ENCODE measurements at regions not wholly inside any gene's neighbourhood (a gene's known extent, or its start where the extent isn't known, plus 50 kb on each side); places are given as distances from the start of the nearest gene placed in this dataset.
"Not testable (repeated sequence)": the region's sequence is repeated elsewhere in the genome, so short reads cannot be mapped to it uniquely, and the experiment has no call there.

DNA sequence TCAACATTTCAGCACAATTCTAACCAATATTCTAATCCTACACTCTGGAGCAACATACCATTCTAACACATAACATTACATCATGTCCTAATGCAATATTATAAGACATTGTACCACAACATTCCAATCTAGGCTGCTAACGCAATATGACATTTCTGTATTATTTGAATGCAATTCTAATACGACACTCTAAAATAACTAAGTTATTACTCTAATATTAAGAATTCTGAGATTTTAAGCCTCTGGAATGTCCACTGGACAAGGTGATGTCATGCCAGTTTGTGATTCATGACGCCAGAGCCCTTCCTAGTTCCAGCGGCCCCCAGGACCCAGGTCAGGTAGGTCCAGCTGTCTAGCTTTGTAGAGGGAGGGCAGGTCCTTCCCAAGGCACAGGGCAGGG, 69.7 kb upstream of the SIRPA start:
- DNase-seq, result no peak

DNA sequence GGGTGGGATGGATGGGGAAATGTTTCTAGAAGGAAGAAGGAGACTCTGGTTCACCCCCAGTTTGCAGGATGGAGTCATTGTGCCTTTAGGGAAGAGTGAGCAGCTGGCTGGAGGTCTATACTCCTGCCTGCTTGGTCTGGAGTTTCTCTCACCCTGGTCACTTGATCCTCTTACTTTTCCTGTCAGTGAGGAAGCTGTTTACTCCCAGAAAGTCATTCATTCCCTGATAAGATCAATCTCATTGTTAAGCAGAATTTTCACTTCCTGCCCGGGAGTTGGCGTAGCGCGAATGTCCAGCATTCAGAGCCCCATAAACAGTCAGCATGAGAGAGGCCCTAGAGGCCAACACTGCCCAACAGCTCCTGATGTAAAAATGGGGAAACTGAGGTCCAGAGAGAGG, 70.4 kb upstream of the SIRPA start:
- no peak for DNase-seq

DNA sequence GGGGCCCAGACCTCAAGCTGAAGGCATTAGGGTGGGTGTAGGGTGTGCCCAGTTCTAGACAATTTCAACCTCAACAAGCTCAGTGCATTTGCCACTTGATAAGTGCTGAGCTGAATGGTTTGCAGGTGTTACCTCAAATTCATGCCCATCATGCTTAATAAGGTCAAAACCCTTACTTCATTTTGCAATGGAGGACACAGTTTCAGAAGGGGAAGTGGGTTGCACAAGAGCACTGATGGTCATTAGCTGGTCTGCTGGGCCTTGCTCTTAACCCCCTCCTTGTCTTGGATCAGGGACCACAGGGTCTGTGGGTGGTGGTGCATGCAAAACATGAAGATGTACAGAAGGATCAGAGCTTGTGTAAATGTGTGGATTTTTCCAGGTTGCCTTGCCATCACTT, 71.0 kb upstream of the SIRPA start:
- DNase-seq, result no peak

DNA sequence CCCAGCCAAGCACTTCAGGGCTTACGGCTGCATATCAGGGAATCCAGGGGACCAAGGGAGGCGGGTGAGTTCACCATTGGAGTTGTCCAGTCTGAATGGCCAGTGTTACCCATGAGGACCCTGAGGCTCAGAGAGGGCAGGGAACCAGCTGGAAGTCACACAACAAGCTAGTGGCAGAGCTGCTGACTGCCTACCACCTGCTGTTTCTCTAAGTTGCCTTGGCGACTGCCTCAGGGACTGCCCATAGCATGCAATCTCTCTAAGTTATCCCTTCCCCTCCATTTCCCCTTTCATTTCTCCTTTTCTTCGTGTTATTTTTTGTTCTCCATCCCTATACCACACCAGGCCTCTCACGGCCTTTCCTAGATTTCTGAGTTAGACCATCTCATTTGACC, 71.8 kb upstream of the SIRPA start:
- no peak for DNase-seq

DNA sequence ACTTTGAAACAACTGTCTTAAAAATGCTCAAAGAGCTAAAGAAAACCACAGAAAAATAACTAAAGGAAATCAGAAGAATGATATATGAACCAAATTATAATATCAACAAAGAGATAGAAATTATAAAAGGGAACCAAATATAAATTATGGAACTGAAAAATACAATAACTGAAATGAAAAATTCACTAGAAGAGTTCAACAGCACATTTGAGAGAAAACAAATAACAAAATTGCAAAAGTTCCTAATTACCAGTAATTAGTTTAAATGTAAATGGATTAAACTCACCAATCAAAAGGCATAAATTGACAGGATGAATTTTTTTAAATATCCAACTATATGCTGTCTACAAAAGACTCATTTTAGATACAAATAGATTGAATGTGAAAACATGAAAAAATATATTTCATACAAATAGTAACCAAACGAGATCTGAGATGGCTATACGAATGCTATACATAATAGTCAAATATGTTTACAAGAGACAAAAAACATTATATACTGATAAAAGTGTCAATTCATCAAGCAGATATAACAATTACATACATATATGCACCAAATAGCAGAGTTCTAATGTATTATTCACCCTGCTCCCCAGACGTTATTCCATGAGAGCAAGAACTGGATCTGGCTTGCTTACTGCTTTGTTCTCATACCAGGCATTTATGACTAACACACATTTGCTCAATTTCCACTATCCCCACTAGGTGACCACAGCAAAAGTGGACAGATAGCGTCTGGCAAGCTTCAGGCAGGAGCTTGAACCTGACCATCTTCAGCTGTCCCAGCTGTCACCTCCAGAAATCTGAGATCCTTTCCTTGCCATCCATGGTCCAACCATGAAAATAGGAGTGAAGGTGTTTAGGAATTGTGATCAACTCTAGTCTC, 72.4 kb upstream of the SIRPA start:
- no peak for DNase-seq

DNA sequence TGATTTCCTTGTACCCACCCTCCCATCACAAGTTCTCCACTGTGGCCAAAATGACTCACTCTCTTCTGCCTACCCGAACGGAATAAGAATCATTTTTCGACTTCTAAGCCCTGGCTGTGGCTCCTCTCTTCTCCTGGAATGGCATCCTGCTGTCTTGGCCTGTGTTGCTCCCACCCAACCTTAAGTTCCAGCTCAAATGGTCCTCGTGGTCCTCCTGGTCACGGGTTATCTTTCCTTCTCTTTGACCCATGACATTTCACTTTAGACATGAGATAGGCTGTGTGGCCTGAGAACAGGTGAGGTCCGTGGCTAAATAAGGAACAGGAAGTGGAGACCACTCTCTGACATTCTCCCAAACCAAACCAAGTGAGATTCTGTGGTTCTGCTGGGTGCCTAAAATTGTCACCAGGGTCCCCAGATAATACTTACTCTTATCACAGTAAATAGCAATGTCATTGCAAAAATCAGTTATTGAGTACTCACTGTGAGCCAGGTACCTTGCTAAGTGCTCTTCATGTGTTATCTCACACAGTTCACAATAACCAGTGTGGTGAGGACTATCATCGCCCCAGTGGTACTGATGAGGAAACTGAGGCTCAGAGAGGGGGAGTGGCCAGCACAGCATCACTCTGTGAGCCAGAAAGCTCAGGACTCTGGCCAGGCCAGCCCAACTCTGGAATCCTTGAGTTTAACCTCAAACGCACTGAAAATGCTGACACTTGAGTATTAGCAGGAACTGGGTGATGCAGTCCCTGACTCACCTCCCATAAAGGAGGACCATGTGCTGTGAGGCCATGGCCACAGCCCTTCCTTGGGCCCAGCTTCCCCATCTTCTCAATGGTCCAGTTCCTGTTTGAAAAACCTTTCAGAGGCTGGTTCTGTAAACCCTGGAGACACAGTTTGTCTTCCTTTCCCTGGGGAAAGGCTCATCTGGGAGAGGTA, 74.8 kb upstream of the SIRPA start:
- DNase-seq, result no peak

DNA sequence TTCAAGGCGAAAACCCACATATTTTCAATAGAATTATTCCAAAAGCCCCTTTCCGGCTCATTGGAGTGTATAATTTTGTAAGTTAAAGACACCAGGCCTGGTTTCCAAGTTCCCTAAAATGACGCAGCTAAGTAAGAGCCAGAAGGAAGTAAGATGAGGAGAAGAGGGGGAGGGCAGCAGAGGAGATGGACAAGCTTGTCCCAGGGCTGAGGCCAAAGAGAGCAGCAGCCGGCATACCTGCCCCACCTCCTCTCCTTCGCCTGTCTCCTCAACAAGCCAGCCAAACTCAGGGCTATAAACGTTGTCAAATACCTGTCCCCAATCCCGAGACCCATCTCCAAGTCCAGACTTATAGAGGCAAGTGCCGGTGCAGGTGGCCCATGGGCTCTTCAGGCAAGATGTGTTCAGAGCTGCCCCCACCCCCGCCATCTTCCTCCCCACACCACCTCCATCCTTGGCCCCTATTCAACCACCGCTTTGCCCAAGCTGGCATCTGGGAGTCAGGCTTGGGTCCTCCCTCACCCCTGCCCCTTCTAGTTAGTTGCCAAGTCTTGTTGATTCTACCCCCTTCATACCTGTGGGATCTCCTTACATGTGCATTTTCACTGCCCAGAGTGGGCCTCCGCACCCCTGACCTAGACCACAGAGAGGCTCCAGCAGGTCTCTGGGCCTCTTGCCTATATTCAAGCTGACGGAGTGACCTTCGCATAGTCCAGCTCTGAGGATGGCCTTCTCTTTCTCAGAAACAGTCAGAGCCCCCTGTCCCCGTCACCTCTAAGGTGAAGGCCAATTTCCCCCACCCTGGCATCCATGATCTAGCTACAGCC, 75.7 kb upstream of the SIRPA start:
- DNase-seq, result no peak

DNA sequence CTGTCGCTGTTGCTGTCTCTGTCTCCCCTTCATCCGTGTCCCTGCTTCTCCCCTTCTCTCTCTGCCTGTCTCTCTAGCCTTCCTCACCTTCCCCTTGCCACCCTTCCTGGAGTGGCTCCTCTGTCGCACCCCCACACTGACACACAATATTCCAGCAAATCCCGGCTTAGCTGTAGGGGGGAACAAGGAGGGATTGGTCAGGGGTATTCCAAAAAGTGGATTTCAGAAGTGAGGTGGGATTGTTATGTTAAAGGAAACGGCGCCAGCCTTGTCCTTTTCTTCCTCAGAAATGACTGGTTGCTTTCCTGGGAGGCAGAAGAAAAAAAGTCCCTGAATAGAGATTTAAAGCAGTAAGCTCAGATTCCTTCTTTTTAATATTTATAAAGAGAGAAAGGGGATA, 76.3 kb upstream of the SIRPA start:
- DNase-seq, result no peak

DNA sequence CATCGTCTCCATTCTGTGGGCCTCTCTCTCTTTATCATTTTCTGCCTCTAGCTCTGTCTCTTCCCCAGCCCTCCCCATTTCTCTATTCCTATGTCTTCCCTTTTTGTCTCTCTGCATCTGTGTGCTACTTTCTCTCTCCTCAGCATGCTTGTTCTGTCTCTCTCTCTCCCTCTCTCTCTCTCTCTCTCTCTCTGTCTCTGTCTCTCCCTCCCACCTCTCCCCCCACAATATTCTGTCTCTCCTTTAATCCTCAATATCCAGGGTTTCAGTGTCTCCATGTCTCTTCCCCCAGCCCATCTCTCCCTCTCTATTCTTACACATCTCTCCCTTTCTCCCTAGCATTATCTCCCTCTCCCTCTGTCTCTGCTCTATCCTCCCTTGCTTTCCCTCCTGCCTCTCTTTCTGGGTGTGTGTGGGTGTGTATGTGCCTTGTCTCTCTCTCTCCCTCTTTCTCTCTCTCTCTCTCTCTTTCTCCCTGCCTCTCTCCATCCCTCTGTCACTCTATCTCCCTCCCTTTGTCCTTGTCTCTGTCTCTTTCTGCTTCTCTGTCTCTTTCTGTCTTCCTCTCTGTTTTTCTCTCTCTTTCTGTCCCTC, 76.9 kb upstream of the SIRPA start:
- DNase-seq, result no peak

DNA sequence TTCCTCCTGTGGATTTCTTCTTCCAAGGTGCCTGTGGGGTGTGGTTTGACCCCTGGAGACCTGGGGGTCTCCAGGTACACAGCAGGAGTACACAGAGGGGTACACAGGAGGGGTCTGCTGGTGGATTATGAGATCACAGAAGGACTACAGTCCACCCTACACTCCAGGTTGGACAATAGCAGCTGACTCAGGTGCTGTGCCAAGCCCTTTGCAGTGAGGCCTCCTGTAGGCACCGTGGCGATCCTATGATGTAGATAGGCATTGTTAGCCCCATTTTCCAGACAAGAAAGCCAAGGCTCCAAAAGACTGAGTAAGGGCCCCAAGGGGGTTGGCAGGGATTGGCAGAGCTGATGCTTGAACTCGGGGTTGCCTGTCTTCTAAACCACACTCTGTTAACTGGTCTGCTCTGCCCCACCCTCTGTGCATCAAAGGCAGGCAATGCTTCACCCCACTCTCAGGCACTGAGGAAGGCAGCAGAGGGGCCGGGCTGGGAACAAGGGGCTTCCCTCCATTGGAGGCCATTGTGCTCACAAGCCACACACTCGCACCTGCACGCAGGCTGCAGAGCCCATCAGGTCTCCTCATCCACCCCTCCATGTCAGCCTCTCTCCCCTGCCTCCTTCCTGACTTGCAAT, 77.5 kb upstream of the SIRPA start:
- DNase-seq, result no peak

DNA sequence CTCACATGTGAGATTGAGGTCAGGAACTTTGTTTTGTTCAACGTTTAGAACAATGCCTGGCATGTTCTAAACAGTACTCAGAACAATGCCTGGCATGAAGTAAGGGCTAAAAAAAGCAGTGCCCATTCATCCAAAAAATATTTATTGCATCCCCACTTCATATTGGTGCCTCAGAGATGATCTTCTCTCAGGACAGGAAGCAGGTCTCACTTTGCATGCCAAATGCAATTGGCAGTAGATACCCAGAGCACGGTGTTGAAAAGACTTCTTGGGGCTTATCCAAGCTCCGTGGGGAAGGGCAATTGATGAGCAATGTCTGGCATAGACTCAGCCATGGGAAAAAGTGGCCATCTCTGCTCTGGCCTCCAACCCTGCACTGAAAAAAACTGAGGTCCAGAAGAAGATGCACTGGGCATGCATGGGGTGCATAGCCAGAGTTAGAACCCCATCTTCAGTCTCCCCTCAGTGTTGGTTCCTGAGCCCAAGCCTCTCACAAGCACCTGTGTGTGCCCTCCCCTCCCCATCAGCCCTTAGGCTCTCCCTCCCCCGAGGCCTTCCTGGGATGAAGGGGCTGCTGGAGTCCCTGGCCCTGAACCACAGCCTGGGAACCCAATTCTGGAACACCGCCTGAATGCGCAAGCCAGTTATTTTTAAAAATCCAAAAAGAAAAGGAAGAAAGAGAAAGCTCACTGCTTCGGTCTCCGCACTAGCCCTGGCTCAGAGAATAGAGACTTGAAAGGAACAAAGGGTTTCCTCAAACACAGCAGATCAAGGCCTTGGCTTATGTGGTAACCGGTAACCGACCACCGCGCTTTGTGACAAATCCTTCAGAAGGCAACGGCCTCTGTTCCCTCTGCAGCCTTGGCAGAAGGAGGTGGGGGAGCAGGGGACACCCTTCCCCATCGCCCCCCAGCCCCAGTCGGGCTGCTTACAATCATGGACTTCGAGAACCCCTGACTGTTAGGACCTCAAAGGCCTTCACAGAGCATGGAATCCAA, 78.5 kb upstream of the SIRPA start:
- DNase-seq, result no peak

DNA sequence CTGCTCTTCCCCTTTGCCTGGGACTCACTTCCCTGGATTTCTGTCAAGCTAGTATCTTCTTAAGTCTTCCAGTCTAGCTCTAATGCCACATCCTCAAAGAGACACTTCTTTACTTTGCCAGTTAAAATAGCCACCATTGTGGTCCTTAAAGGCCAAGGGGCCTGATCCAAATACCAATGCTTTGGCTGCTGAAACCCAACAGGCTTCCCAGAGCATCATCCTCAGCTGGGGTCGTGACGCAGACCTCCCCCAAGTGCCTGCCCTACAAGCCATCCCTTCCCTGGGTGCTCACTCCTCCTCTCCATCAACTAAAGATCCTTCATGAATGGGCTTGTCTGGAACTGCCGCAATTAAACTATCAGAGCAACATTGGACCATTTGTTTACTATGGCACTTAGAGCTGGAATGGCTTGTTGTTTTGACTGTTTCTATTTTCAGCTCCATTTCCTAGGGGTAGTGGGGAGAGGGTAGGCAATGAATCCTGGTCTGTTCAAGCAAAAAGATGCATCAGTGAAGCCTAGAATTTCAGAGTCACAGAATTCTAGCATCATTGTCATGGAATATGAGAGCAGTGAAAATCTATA, 79.6 kb upstream of the SIRPA start:
- DNase-seq, result no peak

DNA sequence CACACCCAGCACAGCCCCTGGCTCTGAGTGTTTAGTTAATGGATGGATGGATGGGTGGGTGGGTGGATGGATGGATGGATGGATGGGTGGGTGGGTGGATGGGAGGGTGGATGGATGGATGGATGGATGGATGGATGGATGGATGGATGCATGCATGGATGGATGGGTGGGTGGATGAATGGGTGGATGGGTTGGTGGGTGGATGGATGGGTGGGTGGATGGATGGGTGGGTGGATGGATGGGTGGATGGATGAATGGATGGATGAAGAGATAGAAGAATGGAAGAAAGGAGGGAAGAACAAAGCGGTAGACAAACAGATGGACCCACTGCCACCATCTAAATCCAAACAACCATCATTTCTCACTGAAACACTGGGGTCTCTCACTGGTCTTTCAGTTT, 80.3 kb upstream of the SIRPA start:
- not testable (repeated sequence) for DNase-seq

DNA sequence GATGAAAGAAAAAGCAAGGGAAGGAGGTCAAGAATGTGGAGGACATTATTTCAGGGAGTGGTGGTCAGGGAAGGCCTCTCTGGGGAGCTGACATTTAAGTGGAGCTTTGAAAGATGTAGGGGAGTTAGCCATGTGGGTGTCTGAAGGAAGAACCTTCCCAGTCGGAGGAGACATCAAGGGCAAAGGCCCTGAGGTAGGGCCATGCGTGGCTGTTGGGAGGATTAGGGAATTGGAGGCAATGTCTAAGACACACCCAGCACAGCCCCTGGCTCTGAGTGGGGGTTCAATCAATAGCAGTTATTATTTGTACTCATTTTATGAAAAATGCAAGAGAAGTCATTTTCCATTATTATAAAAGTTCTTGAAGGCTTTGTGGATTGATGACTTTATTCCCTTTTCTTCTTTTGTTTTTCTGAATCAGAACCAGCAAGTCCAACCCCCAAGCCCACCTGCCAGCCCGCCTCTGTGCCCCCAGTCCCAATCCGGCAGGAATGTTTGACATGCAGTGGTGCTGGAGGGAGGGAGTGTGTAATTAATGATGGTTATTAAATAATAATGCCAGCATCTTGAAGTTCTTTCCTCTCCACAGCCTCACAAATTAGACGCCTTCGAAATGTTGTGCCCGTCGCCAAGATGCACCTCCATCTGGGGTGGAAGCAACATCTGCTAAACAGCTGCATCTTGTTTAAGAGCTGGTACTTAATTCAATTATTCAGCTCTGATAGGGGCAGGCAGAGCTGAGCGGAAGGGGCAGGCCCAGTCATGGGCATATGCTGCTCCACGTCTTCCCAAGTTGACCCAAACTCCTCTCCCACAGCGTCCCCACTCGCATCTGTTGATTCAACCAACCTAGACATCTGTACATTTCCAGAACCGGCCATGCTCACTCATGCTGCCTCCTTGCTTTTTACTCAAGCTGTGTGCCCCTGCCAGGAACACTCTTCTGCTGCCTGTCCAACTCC, 81.3 kb upstream of the SIRPA start:
- DNase-seq, result no peak

DNA sequence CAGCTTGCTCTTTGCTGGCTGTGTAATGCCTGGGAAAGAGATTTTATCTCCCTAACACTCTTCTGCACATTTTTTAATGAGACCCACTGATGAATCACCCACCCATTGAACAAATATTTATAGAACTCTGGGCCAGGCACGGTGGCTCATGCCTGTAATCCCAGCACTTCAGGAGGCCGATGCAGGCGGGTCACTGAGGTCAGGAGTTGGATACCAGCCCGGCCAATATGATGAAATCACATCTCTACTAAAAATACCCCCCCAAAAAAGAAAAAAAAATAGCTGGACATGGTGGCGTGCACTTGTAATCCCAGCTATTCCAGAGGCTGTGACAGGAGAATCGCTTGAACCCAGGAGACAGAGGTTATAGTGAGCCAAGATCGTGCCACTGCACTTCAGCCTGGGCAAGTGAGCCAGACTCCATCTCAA, 82.1 kb upstream of the SIRPA start:
- DNase-seq, result no peak

DNA sequence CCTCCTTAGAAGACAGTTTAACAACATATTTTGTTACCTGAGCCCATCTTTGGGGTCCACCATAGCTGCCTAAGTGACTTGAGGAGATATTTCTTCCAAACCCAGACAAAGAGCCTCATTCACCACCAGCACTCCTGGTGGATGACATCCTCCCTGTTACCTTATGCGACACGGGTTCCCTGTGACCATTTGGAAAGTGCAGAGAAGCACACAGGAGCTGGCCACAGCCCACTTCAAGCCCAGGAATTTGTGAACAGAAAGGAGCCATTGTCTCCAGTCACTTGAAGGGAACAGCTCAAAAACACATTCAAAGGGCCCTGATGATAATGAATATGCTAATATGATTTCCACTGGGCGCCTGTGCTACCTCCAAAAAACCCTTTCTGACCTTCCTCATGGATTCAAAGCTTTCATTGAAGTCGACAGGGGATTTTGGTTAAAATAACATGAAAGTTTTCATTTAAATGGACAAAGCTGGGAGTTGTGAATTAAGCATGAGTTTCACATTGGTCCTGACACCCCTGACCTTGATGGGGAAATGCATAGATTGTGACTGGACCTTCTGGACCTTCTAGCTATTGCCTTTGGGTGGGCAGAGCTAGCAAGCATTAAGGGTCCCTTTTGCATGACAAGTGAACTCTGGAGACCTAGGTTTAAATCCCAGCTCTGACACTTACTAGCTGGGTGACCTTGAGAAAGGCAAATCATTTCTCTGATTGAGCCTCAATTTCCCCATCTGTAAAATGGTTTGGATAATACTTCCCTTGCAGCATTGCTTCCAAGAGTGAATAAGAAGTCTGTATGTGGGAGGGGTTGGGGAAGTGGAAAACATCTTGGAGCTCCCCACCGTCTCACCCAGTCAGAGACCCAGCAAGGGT, 83.3 kb upstream of the SIRPA start:
- DNase-seq, result no peak

DNA sequence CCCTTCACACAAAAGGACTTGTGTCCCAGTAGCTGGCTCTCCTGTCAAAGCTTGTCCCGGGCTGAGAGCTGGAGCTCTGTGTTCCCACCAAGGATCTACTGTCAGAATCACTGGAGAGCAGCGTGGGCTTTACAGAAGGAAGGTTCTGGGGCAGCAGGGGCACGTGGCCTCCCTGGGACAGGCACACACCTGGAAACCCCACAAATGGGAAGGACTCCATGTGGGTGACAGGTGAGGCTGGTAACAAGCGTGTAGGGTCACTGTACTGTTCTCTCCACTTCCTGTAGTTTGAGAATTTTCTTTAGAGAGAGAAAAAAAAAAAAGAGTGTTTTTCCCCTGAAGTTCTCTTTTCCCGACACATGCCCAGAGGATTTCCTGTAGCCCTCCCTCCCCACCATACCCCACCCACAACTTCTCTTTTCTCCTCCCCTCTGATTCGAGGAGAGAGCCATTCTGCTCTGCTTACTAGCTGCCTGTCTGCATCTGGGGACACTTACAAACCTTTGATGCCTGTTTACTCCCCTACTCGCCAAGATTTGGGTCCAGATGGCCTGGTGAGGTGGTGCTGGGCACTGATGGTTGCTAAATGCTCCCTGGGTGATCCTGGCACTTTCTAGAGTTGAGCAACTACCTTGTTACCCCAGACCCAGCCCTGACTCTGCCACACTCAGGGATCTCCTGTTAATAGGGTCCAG, 84.1 kb upstream of the SIRPA start:
- no peak for DNase-seq

DNA sequence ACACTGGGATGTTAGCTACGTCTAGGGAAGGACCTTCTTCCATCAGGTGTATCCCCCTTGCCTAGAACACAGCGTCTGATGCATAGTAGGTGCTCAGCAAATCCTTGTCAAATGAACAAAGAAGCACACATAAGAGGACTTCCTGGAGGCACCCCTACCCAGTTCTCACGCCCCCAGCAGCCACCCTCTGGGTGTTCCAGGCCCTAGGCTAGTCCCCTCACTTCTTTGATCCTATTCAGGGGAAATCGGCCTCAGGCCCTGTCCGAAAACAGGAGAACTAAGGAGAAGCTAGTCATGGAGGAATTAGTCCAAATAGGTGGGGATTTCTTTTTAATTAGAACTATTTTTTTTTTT, 84.7 kb upstream of the SIRPA start:
- no peak for DNase-seq

All from activated CD4-positive, alpha-beta T cell treated with anti-CD3 and anti-CD28 coated beads for 1 hour (primary cell).